Neural progenitor cell (in vitro differentiated cells): ENCODE measurements at regions not wholly inside any gene's neighbourhood (a gene's known extent, or its start where the extent isn't known, plus 50 kb on each side); places are given as distances from the start of the nearest gene placed in this dataset.

Experiments
- EZH2 ChIP-seq: fragments of 200-600 bp; sonication (generic); IDR thresholded peaks from 2 replicates; pipeline ENCODE4 v1.6.1; 2017; ENCODE audit warnings: antibody characterized with exemption, mild to moderate bottlenecking, moderate library complexity
- EZH2phosphoT487 ChIP-seq: fragments of 200-600 bp; sonication (generic); IDR thresholded peaks from 2 replicates; pipeline ENCODE4 v1.6.1; 2017; ENCODE audit warnings: antibody characterized with exemption
- TF ChIP-seq, protein P1 (sequence below): fragments of 200-600 bp; sonication (generic); IDR thresholded peaks from 2 replicates; pipeline ENCODE4 v1.5.1; 2017; ENCODE audit warnings: antibody characterized with exemption, mild to moderate bottlenecking

DNA sequence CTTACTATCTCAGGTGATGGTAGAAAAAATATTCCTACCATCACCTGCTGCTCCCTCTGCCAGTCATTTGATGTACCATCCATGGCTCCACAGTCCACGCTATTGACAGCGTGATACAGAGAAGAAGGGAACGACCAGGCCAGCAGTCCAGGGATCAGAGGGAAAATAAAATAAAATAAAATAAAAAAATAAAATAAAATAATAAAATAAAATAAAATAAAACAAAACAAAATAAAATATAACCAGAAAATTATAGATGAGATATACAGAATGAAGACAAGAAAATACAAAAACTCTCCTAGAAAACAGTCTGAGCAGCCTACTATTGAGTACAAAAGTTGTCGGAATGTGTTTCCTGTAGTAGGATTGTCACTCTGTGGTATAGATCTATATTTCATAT lies 619.4 kb upstream of the TMPRSS15 start:
- TF ChIP-seq EZH2, result no peak
- TF ChIP-seq, protein P1, sequence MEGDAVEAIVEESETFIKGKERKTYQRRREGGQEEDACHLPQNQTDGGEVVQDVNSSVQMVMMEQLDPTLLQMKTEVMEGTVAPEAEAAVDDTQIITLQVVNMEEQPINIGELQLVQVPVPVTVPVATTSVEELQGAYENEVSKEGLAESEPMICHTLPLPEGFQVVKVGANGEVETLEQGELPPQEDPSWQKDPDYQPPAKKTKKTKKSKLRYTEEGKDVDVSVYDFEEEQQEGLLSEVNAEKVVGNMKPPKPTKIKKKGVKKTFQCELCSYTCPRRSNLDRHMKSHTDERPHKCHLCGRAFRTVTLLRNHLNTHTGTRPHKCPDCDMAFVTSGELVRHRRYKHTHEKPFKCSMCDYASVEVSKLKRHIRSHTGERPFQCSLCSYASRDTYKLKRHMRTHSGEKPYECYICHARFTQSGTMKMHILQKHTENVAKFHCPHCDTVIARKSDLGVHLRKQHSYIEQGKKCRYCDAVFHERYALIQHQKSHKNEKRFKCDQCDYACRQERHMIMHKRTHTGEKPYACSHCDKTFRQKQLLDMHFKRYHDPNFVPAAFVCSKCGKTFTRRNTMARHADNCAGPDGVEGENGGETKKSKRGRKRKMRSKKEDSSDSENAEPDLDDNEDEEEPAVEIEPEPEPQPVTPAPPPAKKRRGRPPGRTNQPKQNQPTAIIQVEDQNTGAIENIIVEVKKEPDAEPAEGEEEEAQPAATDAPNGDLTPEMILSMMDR, result no peak
- TF ChIP-seq EZH2phosphoT487, result no peak
